ENCODE measurements at regions not wholly inside any gene's neighbourhood (a gene's known extent, or its start where the extent isn't known, plus 50 kb on each side); places are given as distances from the start of the nearest gene placed in this dataset.

DNA sequence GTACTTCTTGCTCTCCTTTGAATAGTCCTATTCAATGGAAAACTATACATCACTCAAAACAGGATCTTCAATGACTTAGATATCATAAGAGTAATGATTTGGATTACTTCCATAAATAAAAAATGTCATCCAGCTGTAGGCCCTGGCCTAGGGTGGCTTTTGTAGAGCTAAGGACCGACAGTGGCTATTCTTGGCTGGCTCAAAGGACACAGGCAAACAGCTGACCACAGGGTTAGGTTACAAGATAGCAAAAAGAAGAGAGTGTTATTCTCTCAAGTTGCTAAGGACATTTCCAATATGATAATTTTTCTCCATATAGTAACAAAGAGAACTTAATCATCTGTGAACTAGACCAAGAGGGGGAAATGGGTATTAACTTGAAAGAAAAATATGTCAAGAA is 495.1 kb downstream of the PLPP3 start:
- in situ Hi-C loops (cut with HindIII; ENCODE audit: low sequenced_read_pairs): no loop called here

GRCh38 chr1:56081736-56082135 is 497.6 kb downstream of the PLPP3 start:
- in situ Hi-C loops (cut with HindIII; ENCODE audit: low sequenced_read_pairs): no loop called here

DNA sequence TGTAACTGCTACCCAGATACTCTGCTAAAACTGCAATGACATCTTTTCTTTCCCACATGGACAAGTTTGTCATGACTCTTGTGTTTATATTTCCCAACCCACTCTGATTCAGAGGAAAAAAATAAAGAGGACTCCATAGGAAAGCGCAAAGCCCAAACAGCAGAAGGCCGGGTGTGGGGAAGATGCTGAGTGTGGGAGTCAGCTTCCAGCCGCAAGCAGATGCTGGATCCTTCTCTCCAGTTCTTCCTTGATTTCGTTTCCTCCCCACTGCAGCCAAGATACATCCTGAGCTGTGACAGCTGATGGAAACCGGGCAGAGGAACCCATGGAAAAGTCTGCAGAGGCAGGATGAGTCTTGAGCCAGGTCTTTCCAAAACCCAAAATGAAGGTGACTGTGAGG is 498.2 kb downstream of the PLPP3 start:
- in situ Hi-C loops (cut with HindIII; ENCODE audit: low sequenced_read_pairs): no loop called here

- in situ Hi-C loops (cut with HindIII; ENCODE audit: low sequenced_read_pairs): no loop called here
These were observed 499.2 kb downstream of the PLPP3 start for GRCh38 chr1:56080123-56080522.

- in situ Hi-C loops (cut with HindIII; ENCODE audit: low sequenced_read_pairs): no loop called here
These were observed 500.0 kb downstream of the PLPP3 start for GRCh38 chr1:56079391-56079790.

DNA sequence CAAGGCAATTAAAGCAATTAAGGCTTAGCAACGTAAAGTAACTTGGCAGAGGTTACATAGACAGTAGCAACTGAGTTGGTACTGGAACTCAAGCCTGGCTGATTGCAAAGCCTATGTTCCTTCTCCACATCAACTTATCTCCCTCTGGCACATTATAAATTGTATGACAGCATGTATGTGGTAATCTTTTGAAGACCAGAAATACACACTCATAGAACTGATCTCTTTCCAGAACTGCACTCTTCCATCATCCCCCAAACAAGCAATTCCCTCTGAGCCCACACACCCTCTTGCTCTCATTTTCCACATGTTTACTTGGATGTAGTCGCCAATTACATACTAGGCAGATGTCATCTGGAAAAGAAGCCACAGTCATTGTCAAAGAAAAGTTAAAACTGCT is 502.2 kb downstream of the PLPP3 start:
- in situ Hi-C loops (cut with HindIII; ENCODE audit: low sequenced_read_pairs): no loop called here

DNA sequence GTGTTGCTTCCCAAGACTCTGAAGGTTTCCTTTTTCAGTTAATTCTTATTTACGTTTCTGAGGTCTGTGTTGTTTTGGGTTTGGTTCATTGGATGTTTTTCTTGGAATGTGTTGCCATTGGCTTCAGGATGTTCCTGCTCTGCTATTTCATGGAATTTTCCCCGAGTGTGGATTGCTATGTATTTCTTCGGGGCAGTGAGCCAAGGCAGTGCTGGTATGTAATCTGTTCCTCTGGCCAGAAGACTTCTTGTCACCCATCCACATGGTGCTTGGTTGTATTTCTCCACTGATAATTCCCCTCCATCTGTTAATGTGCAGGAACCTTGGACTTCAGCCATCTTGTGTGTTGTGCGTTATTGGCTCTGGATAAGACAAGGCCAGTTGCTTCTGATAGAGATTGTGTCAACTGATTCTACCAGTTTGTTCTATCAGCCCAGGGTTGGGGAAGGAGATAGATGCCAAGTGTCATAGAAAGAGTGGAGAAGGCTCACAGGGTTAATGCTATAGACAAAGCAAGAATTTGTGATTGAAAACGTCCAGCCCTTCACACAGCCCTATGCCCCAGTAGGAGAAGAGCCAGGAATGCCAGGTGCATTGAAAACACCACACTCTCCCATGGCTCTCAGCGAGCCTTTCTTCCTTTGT is 505.2 kb downstream of the PLPP3 start:
- in situ Hi-C loops (cut with HindIII; ENCODE audit: low sequenced_read_pairs): no loop called here

GRCh38 chr1:56073614-56074006 is 505.8 kb downstream of the PLPP3 start:
- in situ Hi-C loops (cut with HindIII; ENCODE audit: low sequenced_read_pairs): no loop called here

GRCh38 chr1:56073206-56073605 is 506.2 kb downstream of the PLPP3 start:
- in situ Hi-C loops (cut with HindIII; ENCODE audit: low sequenced_read_pairs): no loop called here

DNA sequence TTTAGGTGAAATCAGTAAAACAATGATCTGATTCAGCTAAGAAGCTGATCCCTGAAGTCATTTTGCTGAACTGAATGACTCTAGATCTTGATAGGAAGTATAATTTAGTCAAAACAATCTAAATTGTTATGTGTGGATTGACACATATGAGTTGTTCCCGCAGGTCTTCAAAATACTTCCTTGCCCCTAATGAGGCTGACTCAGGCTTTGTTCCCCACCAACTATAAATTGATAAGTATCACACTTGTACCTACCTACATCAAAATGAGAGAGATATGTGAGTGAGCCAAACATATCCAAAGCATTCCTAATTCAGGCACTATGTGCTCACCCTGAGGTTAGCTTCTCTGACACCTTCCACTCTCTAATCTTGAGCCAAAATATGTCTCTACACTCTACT is 507.1 kb downstream of the PLPP3 start:
- in situ Hi-C loops (cut with HindIII; ENCODE audit: low sequenced_read_pairs): no loop called here

GRCh38 chr1:56071351-56071750 is 508.0 kb downstream of the PLPP3 start:
- in situ Hi-C loops (cut with HindIII; ENCODE audit: low sequenced_read_pairs): no loop called here

DNA sequence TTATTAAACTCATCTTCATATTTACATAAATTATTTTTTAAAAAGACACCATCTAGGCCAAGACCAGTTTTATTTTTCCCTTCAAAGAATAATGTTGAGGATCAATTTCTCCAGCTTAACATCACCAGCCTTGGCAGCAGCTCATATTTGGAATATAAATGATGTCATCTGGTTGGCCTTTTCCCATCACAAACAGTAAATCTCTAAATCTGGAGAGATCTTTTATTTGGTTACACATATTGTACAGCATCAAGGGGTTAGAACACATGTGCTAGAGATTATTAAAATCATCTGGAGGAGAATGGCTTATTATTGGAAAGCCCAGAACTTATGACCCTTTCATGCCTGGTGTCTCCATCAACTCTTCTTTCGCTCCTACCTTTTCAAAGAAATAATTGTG is 508.8 kb downstream of the PLPP3 start:
- in situ Hi-C loops (cut with HindIII; ENCODE audit: low sequenced_read_pairs): no loop called here

DNA sequence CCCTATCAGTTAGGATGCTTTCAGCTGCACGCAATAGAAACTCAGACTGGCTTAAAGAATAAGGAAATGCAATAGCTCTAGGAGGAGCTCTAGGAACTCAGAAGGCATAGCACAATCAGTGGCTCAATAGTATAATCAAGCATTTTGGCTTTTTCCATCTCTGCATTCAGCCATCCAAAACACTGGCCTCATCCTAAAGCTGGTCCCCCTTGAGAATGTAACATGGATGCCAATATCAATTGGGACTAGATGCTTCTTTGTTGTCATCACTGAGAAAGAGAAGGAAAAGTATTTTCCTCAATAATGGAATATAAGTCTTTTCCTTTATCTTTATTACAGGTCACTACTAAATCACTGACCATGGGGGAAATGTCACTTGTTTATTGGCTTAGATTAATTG is 509.5 kb downstream of the PLPP3 start:
- in situ Hi-C loops (cut with HindIII; ENCODE audit: low sequenced_read_pairs): no loop called here

- in situ Hi-C loops (cut with HindIII; ENCODE audit: low sequenced_read_pairs): no loop called here
These were observed 510.5 kb downstream of the PLPP3 start for GRCh38 chr1:56068908-56069307.

GRCh38 chr1:56068210-56068609 is 511.2 kb downstream of the PLPP3 start:
- in situ Hi-C loops (cut with HindIII; ENCODE audit: low sequenced_read_pairs): no loop called here

GRCh38 chr1:56065729-56066128 is 513.6 kb downstream of the PLPP3 start:
- in situ Hi-C loops (cut with HindIII; ENCODE audit: low sequenced_read_pairs): no loop called here

DNA sequence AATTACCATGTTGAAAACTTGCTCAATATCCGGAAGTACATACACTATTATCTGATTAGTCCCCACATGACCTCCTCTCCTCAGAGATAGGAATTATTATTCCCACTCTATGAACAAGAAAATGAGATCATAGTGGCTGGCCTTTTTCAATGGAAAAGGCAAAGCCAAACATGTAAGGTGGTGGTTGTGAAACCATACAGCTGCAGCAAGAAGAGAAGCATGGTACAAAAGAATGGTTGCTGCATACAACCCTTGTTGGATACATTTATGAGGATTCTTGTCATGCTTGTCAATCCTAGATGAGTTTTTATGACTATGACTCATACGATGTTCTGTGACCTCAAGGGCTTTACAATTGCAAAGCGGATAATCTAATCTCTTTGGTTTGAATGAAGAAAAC is 514.7 kb downstream of the PLPP3 start:
- in situ Hi-C loops (cut with HindIII; ENCODE audit: low sequenced_read_pairs): no loop called here

DNA sequence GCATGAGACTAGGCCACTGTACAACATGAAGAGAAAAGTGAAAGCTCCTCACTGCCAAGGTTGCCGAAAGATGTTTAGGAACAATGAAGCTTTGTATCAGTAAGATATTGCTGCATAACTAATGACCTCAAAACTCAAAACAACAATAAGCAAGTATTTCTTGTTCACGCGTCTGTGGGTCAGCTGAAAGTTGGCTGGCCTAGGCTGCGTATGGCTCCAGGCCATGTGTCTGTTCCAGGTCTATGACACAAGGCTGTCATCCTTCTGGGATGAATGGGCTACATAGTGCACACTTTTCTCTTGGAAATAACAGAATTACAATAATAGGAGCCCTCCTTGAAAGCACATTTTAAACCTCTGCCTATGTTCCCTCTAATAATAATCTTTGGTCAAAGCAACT is 515.9 kb downstream of the PLPP3 start:
- in situ Hi-C loops (cut with HindIII; ENCODE audit: low sequenced_read_pairs): no loop called here

DNA sequence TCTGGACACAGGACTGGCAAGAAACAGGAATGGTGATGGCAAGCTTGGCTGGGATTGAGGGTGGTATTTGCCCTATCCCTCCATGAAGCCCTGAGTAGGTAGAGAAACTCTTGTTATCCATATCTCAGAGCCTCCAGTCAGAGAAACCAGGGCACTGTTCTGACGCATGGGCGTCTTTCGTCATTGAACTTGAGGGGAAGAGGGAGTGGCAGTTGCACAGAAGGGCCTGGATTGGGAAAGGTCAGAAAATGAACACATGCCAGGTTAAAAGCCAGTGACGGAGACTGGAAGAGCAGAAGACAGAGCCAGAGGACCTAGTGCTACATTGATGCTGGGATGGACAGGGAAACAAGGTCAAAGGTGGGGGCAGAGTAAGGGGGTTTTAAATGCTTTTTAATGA is 516.7 kb downstream of the PLPP3 start:
- in situ Hi-C loops (cut with HindIII; ENCODE audit: low sequenced_read_pairs): no loop called here

- in situ Hi-C loops (cut with HindIII; ENCODE audit: low sequenced_read_pairs): no loop called here
These were observed 517.5 kb downstream of the PLPP3 start for GRCh38 chr1:56061824-56062223.

- in situ Hi-C loops (cut with HindIII; ENCODE audit: low sequenced_read_pairs): no loop called here
These were observed 518.5 kb downstream of the PLPP3 start for GRCh38 chr1:56060906-56061305.

DNA sequence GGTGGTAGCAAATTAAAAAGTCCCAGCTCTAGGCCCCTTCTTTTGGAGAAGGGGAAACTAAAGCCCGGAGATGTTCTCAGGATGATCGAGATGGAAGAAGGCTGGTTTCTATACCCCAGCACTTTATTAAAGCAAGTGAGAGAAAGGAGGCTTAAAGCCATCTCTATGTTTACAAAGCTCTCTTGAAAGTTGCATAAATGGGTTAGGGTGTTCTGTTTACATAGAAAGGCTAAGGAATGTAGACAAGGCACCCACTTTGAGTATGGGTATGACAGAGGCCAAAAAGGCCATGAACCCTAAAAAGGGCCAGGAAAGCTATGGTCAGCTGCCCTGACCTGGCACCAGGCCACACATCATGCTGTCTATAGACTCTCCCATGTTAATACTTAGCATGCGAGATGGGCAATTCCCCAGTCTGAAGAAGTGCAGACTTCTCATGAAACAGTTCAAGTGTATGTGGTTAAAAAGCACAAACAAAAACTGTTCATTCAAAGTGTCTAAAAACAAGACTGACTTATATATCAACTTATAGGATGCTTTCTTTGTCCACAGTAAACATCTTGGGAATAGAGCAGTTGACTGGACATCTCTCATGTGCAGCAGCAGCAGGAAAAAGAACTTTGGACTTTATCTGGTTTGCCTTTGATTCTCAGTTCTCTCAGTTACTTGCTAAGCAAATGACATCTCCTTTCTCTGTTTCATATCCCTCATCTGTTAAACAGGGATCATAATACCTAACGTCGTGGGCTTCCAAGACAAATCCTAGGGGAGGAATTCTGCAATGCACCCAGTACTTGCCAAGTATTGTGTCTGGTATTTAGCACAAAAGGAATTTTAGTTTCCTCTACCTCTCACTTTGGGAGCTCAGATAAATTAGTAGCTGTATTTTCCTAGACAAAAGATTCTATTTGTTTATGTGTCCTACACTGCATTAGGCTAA is 521.6 kb downstream of the PLPP3 start:
- in situ Hi-C loops (cut with HindIII; ENCODE audit: low sequenced_read_pairs): no loop called here

All from DLD1 (cell line).